ENCODE measurements at regions not wholly inside any gene's neighbourhood (a gene's known extent, or its start where the extent isn't known, plus 50 kb on each side); places are given as distances from the start of the nearest gene placed in this dataset.

GRCh38 chr6:19896693-19897010 lies 59.5 kb downstream of the ID4 start:
- Histone ChIP-seq H3K36me3 (ENCODE audit: control insufficient read depth, insufficient read depth, low read length) (no peaks in the 10 kb centered on the region), H3K4me3 (ENCODE audit: low read depth in 2 of 2, low read length in 2 of 2) (no peak overlapping the region), H3K27me3 (ENCODE audit: control insufficient read depth, insufficient read depth, low read length) (no peaks in the 10 kb centered on the region), H3K4me1 (ENCODE audit: control insufficient read depth, insufficient read depth, low read length) (peaks cover 4% of the 10 kb centered on the region; the same call in 1 of the 2 replicates), H3K27ac (ENCODE audit: low read length) (no peak overlapping the region), H3K9me3 (ENCODE audit: control insufficient read depth, insufficient read depth, low read depth, low read length) (no peaks in the 10 kb centered on the region)
- in situ Hi-C loops (cut with HindIII; ENCODE audit: low pct_unique_long_range_greater_than_20kb, low sequenced_read_pairs) (no loop called here), intact Hi-C loops (cut with micrococcal nuclease; ENCODE audit: unreplicated experiment) (no loop called here)
- DNase-seq (ENCODE audit: low read depth, low spot score) (no peak), ATAC-seq (no peak)
- POLR2A ChIA-PET = no interaction called here
- BruUV-seq (replicated peaks) = no TSS peak
- CTCF ChIA-PET = no interaction called here
- TF ChIP-seq SIN3A (IDR thresholded peaks at IDR 0.05; ENCODE audit: borderline replicate concordance, insufficient read depth, low read depth, low read length) (no peak), TCF7L2 (IDR thresholded peaks at IDR 0.05; ENCODE audit: low read depth, low read length) (no peak), CTCF (IDR thresholded peaks at IDR 0.05) (no peak), POLR2AphosphoS5 (IDR thresholded peaks at IDR 0.05; ENCODE audit: low read depth, low read length) (no peak), REST (IDR thresholded peaks at IDR 0.05; ENCODE audit: insufficient read depth in 1 of 2, low read depth in 2 of 2, low read length in 1 of 2) (no peak)

GRCh38 chr6:19898141-19898740 lies 61.1 kb downstream of the ID4 start:
- in situ Hi-C loops (cut with HindIII; ENCODE audit: low pct_unique_long_range_greater_than_20kb, low sequenced_read_pairs) = no loop called here
- TF ChIP-seq SIN3A (IDR thresholded peaks at IDR 0.05; ENCODE audit: borderline replicate concordance, insufficient read depth, low read depth, low read length) (no peak), POLR2AphosphoS5 (IDR thresholded peaks at IDR 0.05; ENCODE audit: low read depth, low read length) (no peak), CTCF (IDR thresholded peaks at IDR 0.05) (no peak), TCF7L2 (IDR thresholded peaks at IDR 0.05; ENCODE audit: low read depth, low read length) (no peak), REST (IDR thresholded peaks at IDR 0.05; ENCODE audit: insufficient read depth in 1 of 2, low read depth in 2 of 2, low read length in 1 of 2) (no peak)

More at GRCh38 chr6:19898141-19898740, 61.1 kb downstream of the ID4 start:
- intact Hi-C loops (cut with micrococcal nuclease; ENCODE audit: unreplicated experiment) = no loop called here
- no peak for ATAC-seq
- POLR2A ChIA-PET = no interaction called here
- DNase-seq (ENCODE audit: low read depth, low spot score) = no peak
- CTCF ChIA-PET = no interaction called here
- no peaks in the 10 kb centered on the region for H3K36me3 ChIP-seq (ENCODE audit: control insufficient read depth, insufficient read depth, low read length)
- no peak overlapping the region for H3K27ac ChIP-seq (ENCODE audit: low read length)
- no TSS peak for BruUV-seq (replicated peaks)
- H3K9me3 ChIP-seq (ENCODE audit: control insufficient read depth, insufficient read depth, low read depth, low read length) = no peaks in the 10 kb centered on the region
- H3K27me3 ChIP-seq (ENCODE audit: control insufficient read depth, insufficient read depth, low read length) = no peaks in the 10 kb centered on the region
- no peak overlapping the region for H3K4me3 ChIP-seq (ENCODE audit: low read depth in 2 of 2, low read length in 2 of 2)
- no peaks in the 10 kb centered on the region for H3K4me1 ChIP-seq (ENCODE audit: control insufficient read depth, insufficient read depth, low read length)

Data from Panc1 (cell line).